ENCODE measurements at regions not wholly inside any gene's neighbourhood (a gene's known extent, or its start where the extent isn't known, plus 50 kb on each side); places are given as distances from the start of the nearest gene placed in this dataset.

GRCh38 chr12:14283489-14284144 lies 81.9 kb upstream of the ATF7IP start:
- Mint-ChIP-seq H3K4me1 (peaks cover 6% of the 10 kb centered on the region), H3K27ac (peak overlapping the region; percentile 40), H3K4me3 (no peak overlapping the region), H3K9me3 (peaks cover 10% of the 10 kb centered on the region), H3K36me3 (peaks cover 4% of the 10 kb centered on the region), H3K27me3 (no peaks in the 10 kb centered on the region)
- DNase-seq, result no peak

- Mint-ChIP-seq H3K27me3 (no peaks in the 10 kb centered on the region), H3K4me1 (peaks cover 6% of the 10 kb centered on the region), H3K36me3 (peaks cover 7% of the 10 kb centered on the region), H3K9me3 (peaks cover 12% of the 10 kb centered on the region), H3K4me3 (no peak overlapping the region), H3K27ac (no peak overlapping the region)
- DNase-seq, result no peak
These were observed 81.2 kb upstream of the ATF7IP start for GRCh38 chr12:14284184-14284722.

- H3K27me3 Mint-ChIP-seq, result no peaks in the 10 kb centered on the region
- DNase-seq, result no peak
- no peak overlapping the region for H3K4me3 Mint-ChIP-seq
- H3K27ac Mint-ChIP-seq, result no peak overlapping the region
- H3K9me3 Mint-ChIP-seq, result peaks cover 18% of the 10 kb centered on the region
- peaks cover 4% of the 10 kb centered on the region for H3K36me3 Mint-ChIP-seq
- H3K4me1 Mint-ChIP-seq, result peaks cover 2% of the 10 kb centered on the region
These were observed 75.9 kb upstream of the ATF7IP start for GRCh38 chr12:14289601-14290000.

- H3K27me3 Mint-ChIP-seq, result no peaks in the 10 kb centered on the region
- H3K36me3 Mint-ChIP-seq, result peaks cover 4% of the 10 kb centered on the region
- peaks cover 20% of the 10 kb centered on the region for H3K9me3 Mint-ChIP-seq
- DNase-seq, result no peak
- H3K4me1 Mint-ChIP-seq, result peaks cover 2% of the 10 kb centered on the region
- H3K27ac Mint-ChIP-seq, result peak overlapping the region; percentile 12
- no peak overlapping the region for H3K4me3 Mint-ChIP-seq
These were observed 74.5 kb upstream of the ATF7IP start for GRCh38 chr12:14290951-14291350.

- Mint-ChIP-seq H3K4me3 (no peak overlapping the region), H3K27ac (no peak overlapping the region), H3K9me3 (peaks cover 8% of the 10 kb centered on the region), H3K4me1 (no peaks in the 10 kb centered on the region), H3K27me3 (no peaks in the 10 kb centered on the region), H3K36me3 (peaks cover 10% of the 10 kb centered on the region)
- DNase-seq, result no peak
These were observed 61.8 kb upstream of the ATF7IP start for GRCh38 chr12:14303661-14304155.

- Mint-ChIP-seq H3K27ac (no peak overlapping the region), H3K4me3 (no peak overlapping the region), H3K27me3 (no peaks in the 10 kb centered on the region), H3K36me3 (no peaks in the 10 kb centered on the region), H3K9me3 (peaks cover 3% of the 10 kb centered on the region), H3K4me1 (no peaks in the 10 kb centered on the region)
- DNase-seq, result no peak
These were observed 58.5 kb upstream of the ATF7IP start for GRCh38 chr12:14307004-14307403.

- Mint-ChIP-seq H3K27me3 (no peaks in the 10 kb centered on the region), H3K4me1 (no peaks in the 10 kb centered on the region), H3K9me3 (peaks cover 3% of the 10 kb centered on the region), H3K27ac (no peak overlapping the region), H3K4me3 (no peak overlapping the region), H3K36me3 (no peaks in the 10 kb centered on the region)
- no peak for DNase-seq
These were observed 57.0 kb upstream of the ATF7IP start for GRCh38 chr12:14308516-14308915.

- Mint-ChIP-seq H3K27ac (no peak overlapping the region), H3K9me3 (peaks cover 3% of the 10 kb centered on the region), H3K4me1 (no peaks in the 10 kb centered on the region), H3K36me3 (no peaks in the 10 kb centered on the region), H3K4me3 (no peak overlapping the region), H3K27me3 (no peaks in the 10 kb centered on the region)
- DNase-seq, result no peak
These were observed 54.6 kb upstream of the ATF7IP start for GRCh38 chr12:14310866-14311265.

GRCh38 chr12:14313379-14314138 lies 51.9 kb upstream of the ATF7IP start:
- Mint-ChIP-seq H3K4me3 (no peak overlapping the region), H3K27ac (no peak overlapping the region), H3K4me1 (no peaks in the 10 kb centered on the region), H3K27me3 (no peaks in the 10 kb centered on the region), H3K36me3 (no peaks in the 10 kb centered on the region), H3K9me3 (no peaks in the 10 kb centered on the region)
- DNase-seq, result no peak

GRCh38 chr12:14314801-14315200 lies 50.7 kb upstream of the ATF7IP start:
- DNase-seq, result no peak
- Mint-ChIP-seq H3K9me3 (no peaks in the 10 kb centered on the region), H3K4me1 (no peaks in the 10 kb centered on the region), H3K27me3 (no peaks in the 10 kb centered on the region), H3K36me3 (no peaks in the 10 kb centered on the region), H3K4me3 (no peak overlapping the region), H3K27ac (no peak overlapping the region)

- H3K27me3 Mint-ChIP-seq, result no peaks in the 10 kb centered on the region
- H3K4me1 Mint-ChIP-seq, result no peaks in the 10 kb centered on the region
- H3K4me3 Mint-ChIP-seq, result no peak overlapping the region
- H3K36me3 Mint-ChIP-seq, result no peaks in the 10 kb centered on the region
- no peaks in the 10 kb centered on the region for H3K9me3 Mint-ChIP-seq
- H3K27ac Mint-ChIP-seq, result no peak overlapping the region
- no peak for DNase-seq
These were observed 50.0 kb upstream of the ATF7IP start for GRCh38 chr12:14315501-14315900.

Measured in activated naive CD8-positive, alpha-beta T cell treated with anti-CD3 and anti-CD28 coated beads for 36 hours (primary cell).